Psoas muscle (tissue), 7 donors: ENCODE measurements at regions not wholly inside any gene's neighbourhood (a gene's known extent, or its start where the extent isn't known, plus 50 kb on each side); places are given as distances from the start of the nearest gene placed in this dataset.
"Not testable (repeated sequence)": the region's sequence is repeated elsewhere in the genome, so short reads cannot be mapped to it uniquely, and the experiment has no call there.

Experiments
- ATAC-seq, 4 donors: fragments of 200-7000 bp; cut with Tn5 transposase; one replicate each; pipeline ENCODE4 v1.9.1; 2020; ENCODE audit warnings: moderate library complexity in 3 of 4, mild to moderate bottlenecking in 2 of 4
- DNase-seq, 2 donors: peaks; one replicate each; pipeline ENCODE4 v3.0.0-alpha.2; 2020
- H3K27ac ChIP-seq: fragments of 200-600 bp; one replicate; pipeline ENCODE4 v1.8.0; 2022
- H3K27me3 ChIP-seq, 3 donors: fragments of 200-600 bp in 1 of 3; one replicate each; pipeline versions ENCODE4 v1.6.1 to v1.8.0; 2013 to 2022; ENCODE audit warnings: low read length in 2 of 3, mild to moderate bottlenecking in 2 of 3, moderate library complexity in 1 of 3; ENCODE audit not compliant: insufficient read depth in 3 of 3
- H3K36me3 ChIP-seq, 2 donors: fragments of 200-600 bp in 1 of 2; one replicate each; pipeline versions ENCODE4 v1.6.1 to v1.8.0; 2013 to 2022; ENCODE audit warnings: low read depth in 1 of 2, mild to moderate bottlenecking in 1 of 2, moderate library complexity in 1 of 2; ENCODE audit not compliant: insufficient read depth in 1 of 2
- H3K4me1 ChIP-seq: fragments of 200-600 bp; one replicate; pipeline ENCODE4 v1.8.0; 2022
- H3K4me3 ChIP-seq: fragments of 200-600 bp; one replicate; pipeline ENCODE4 v1.8.0; 2022; ENCODE audit warnings: mild to moderate bottlenecking
- H3K9me3 ChIP-seq: fragments of 200-600 bp; one replicate; pipeline ENCODE4 v1.8.0; 2022
- CTCF ChIP-seq: fragments of 200-600 bp; IDR thresholded peaks from one replicate; pipeline ENCODE4 v1.8.0; 2022; ENCODE audit warnings: antibody characterized with exemption
- WGBS, 3 donors: extraction: QIAGEN DNeasy Blood & Tissue Kit; methylation state at CpG; one replicate each; pipeline versions ENCODE4 v1.1.6 to v1.1.7; 2013; 5-methylcytosine and 5-hydroxymethylcytosine counted together
- intact Hi-C, 2 donors: fragments of 100-400 bp; cut with DNase I; formaldehyde crosslinking; loops; one replicate each; pipeline versions ENCODE4 v1.11.0 to v1.14.2; 2022
- donor health status: healthy with polysubstance abuse.
- donor health status: DM: no; HTN: no; CAD: no; lungs with moderate emphysema.
- donor health status: Bipolar disorder and iron deficiency.
- donor health status: healthy.
- donor health status: DM: yes; HTN: yes; CAD: no.
- donor health status: DM: no; HTN: no; CAD: no.
- donor health status: DM: yes; HTN: yes; CAD: no.

- H3K36me3 ChIP-seq = no peaks in the 10 kb centered on the region
- no peaks in the 10 kb centered on the region for H3K4me1 ChIP-seq
- 79 to 84% (median 84%) methylated on average over 6 of the region's 6 CpGs for WGBS, 3 donors
- TF ChIP-seq CTCF = no peak
- H3K27ac ChIP-seq = no peak overlapping the region
- no peak overlapping the region for H3K4me3 ChIP-seq
- ATAC-seq (no peak), DNase-seq (no peak)
- intact Hi-C loops = no loop called here
- peaks cover 0 to 2% (median 0%) of the 10 kb centered on the region in 3 donors for H3K27me3 ChIP-seq
- peaks cover 6% of the 10 kb centered on the region for H3K9me3 ChIP-seq
Observed at GRCh38 chr3:6425289-6425820, 435.6 kb upstream of the GRM7 start.

GRCh38 chr3:6428276-6428675 is 432.6 kb upstream of the GRM7 start:
- H3K36me3 ChIP-seq, H3K27me3 ChIP-seq, H3K4me1 ChIP-seq, H3K9me3 ChIP-seq, DNase-seq, H3K4me3 ChIP-seq, ATAC-seq, H3K27ac ChIP-seq, intact Hi-C loops: not testable (repeated sequence)
- WGBS, 3 donors = 95 to 97% (median 96%) methylated on average over 2 of the region's 2 CpGs

- no peak for ATAC-seq
- H3K4me3 ChIP-seq = no peak overlapping the region
- WGBS, 3 donors = 87 to 97% (median 94%) methylated on average over 1 of the region's 1 CpG
- H3K27me3 ChIP-seq = no peaks in the 10 kb centered on the region
- intact Hi-C loops = no loop called here
- DNase-seq = no peak
- no peak overlapping the region for H3K27ac ChIP-seq
- H3K36me3 ChIP-seq = no peaks in the 10 kb centered on the region
- no peaks in the 10 kb centered on the region for H3K4me1 ChIP-seq
- TF ChIP-seq CTCF = no peak
- H3K9me3 ChIP-seq = no peaks in the 10 kb centered on the region
Observed at GRCh38 chr3:6435951-6436350, 425.0 kb upstream of the GRM7 start.

GRCh38 chr3:6437631-6438030 is 423.3 kb upstream of the GRM7 start:
- no peak for TF ChIP-seq CTCF
- Histone ChIP-seq H3K27ac (no peak overlapping the region), H3K4me3 (no peak overlapping the region), H3K27me3 (no peaks in the 10 kb centered on the region), H3K4me1 (no peaks in the 10 kb centered on the region), H3K9me3 (no peaks in the 10 kb centered on the region), H3K36me3 (no peaks in the 10 kb centered on the region)
- no peak for ATAC-seq
- WGBS, 3 donors = 57 to 76% (median 58%) methylated on average over 3 of the region's 3 CpGs
- intact Hi-C loops = no loop called here
- DNase-seq = no peak

- H3K4me1 ChIP-seq = no peaks in the 10 kb centered on the region
- intact Hi-C loops = no loop called here
- whole genome bisulfite sequencing, 3 donors = 75 to 88% (median 82%) methylated on average over 3 of the region's 3 CpGs
- no peak for DNase-seq
- no peaks in the 10 kb centered on the region for H3K27me3 ChIP-seq
- no peak overlapping the region for H3K4me3 ChIP-seq
- H3K27ac ChIP-seq = no peak overlapping the region
- H3K9me3 ChIP-seq = no peaks in the 10 kb centered on the region
- TF ChIP-seq CTCF = no peak
- H3K36me3 ChIP-seq = no peaks in the 10 kb centered on the region
- ATAC-seq = no peak
Observed at GRCh38 chr3:6438031-6438430, 422.9 kb upstream of the GRM7 start.
